NCI-H460 (cell line): ENCODE measurements at regions not wholly inside any gene's neighbourhood (a gene's known extent, or its start where the extent isn't known, plus 50 kb on each side); places are given as distances from the start of the nearest gene placed in this dataset.
"Not testable (repeated sequence)": the region's sequence is repeated elsewhere in the genome, so short reads cannot be mapped to it uniquely, and the experiment has no call there.

Experiments used
- DNase-seq: peaks from one replicate; pipeline ENCODE4 v3.0.0-alpha.2; 2016; ENCODE audit warnings: low read depth; ENCODE audit errors: extremely low read depth

GRCh38 chr9:67313409-67313808, 321.1 kb upstream of the SPATA31A3 start:
- DNase-seq: not testable (repeated sequence)

DNA sequence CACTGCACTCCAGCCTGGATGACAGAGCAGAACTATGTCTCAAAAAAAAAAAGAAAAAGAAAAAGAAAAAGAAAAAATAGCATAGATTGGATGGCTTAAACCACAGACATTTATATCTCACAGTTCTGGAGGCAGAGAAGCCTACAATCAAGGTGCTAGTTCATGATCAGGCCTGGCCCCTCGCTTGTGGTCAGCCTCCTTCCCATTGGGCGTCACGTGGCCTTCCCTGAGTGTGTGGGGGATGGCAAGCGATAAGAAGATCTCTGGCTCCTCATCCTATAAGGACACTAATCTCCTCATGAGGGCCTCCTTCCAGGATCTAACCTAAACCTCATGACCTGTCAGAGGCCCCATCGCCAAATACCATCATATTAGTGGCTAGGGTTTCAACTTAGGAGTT, 320.2 kb upstream of the SPATA31A3 start:
- not testable (repeated sequence) for DNase-seq

- not testable (repeated sequence) for DNase-seq
These were observed 314.8 kb upstream of the SPATA31A3 start for GRCh38 chr9:67307109-67307508.

GRCh38 chr9:67288797-67289196, 296.4 kb upstream of the SPATA31A3 start:
- not testable (repeated sequence) for DNase-seq

DNA sequence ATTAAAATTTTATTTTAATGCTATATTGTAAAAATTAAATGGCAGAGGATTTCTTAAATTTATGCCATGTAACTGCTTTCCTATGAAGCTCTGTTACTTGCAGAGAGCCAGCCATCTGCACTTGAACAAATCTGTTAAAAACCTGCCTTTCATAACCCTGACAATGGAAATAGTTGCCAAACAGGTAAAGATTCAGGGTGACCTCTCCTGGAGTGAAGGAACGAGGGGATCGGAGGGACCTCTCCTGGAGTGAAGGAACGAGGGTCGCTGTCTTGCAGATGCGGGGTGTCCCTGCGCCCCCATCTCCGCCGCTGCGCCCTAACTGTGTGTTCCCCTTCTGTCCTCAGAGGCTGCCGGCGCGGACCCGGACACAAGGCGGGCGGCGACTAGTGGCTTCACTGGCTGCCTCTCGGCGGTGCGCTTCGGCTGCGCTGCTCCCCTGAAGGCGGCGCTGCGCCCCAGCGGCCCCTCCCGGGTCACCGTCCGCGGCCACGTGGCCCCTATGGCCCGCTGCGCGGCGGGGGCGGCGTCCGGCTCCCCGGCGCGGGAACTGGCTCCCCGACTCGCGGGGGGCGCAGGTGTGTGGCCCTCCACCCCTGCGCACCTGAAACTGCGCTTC, 295.9 kb upstream of the SPATA31A3 start:
- DNase-seq: not testable (repeated sequence)

DNA sequence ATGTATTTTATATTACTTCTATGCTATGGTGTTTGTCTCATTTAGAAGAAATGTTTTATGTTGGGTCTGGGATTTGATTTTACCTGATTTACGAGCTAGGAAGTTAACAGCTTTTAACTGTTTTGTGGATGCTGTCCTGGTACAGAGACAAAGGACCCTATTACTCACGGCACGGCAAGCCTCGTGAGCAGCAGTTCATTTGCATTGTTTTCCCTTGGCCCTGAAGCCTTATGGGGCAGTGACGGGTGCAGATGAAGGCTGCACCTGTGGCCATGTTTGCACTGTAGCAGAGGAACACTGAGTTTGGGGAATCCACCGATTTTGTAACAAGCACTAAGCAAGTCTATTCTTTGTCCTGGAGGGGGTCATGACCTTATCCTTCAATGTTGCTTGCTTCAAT, 291.9 kb upstream of the SPATA31A3 start:
- not testable (repeated sequence) for DNase-seq

- not testable (repeated sequence) for DNase-seq
These were observed 289.2 kb upstream of the SPATA31A3 start for GRCh38 chr9:67281574-67281973.

DNA sequence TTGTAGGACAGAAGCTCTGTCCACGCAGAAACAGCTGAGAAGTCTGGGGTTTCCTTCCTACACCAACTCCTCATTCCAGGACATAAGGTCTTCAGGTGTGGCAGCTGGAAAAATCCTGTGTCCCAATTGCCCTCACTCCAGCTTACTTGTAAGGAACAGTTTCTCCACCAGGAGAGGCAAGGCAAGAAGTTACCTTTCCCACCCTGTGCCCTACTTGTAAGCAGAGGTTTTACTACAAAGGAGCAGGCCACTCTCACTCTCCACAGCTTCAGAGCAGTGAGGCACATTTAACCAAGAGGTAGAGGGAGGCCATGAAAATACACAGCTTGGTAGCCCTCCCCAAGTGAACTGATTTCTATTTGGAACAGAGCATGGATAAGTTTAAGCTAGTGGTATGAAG, 277.3 kb upstream of the SPATA31A3 start:
- DNase-seq: not testable (repeated sequence)

DNA sequence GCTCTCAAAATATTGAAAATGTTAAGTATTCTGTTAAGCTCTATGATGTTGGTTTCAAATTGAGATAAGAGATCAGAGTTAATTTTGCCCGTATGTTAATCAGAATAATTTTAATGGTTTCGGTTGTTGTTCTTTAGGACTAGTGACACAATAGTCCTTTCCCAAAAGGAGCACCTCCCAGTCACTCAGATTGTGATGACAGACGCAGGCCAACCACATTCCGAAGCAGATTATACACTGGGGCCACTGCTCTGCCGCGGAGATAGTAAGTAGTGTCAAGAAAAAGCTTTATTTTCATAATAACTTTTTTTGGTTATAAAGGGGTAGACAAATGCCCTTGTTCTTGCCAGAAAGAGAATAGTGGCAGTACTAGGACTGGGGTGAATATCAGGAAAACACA, 265.5 kb upstream of the SPATA31A3 start:
- not testable (repeated sequence) for DNase-seq

- DNase-seq: not testable (repeated sequence)
These were observed 256.6 kb upstream of the SPATA31A3 start for GRCh38 chr9:67248967-67249366.

DNA sequence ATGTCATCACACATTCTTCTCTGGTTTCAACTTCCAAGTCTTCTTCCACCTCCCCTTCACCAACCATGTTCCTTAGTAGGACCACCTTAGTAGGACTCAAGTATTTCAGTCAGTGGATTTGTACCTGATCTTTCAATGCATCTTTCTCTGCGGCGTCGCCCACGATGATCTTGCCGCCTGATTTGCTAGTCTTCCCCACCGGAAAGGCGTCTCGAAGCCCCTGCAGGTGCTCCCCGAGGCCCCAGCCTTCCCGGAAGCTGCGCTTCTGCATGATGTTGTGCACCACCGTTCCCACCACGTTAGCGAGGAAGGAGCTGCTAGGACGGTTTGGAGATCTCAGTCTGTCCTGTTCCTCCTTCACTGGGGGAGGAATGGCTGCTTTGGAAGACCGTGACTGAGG, 219.7 kb upstream of the SPATA31A3 start:
- not testable (repeated sequence) for DNase-seq

DNA sequence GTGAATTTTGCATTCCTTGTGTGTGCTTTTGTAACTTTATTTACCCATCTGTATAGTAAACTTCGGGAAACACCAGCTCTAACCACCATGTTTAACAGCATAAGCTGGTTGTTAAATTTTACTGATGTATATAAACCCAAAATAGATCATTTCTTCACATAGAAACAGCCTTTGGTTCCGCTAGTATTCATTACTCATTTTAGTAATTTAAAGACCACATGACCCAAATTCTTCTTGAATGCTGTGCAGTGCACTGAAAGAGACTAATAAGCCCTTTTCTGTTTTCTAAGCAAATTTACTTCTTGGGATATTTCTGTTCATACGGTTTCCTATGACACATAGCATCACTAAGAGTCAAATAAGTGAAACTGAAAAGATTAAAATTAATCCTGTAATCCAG, 218.5 kb upstream of the SPATA31A3 start:
- not testable (repeated sequence) for DNase-seq

DNA sequence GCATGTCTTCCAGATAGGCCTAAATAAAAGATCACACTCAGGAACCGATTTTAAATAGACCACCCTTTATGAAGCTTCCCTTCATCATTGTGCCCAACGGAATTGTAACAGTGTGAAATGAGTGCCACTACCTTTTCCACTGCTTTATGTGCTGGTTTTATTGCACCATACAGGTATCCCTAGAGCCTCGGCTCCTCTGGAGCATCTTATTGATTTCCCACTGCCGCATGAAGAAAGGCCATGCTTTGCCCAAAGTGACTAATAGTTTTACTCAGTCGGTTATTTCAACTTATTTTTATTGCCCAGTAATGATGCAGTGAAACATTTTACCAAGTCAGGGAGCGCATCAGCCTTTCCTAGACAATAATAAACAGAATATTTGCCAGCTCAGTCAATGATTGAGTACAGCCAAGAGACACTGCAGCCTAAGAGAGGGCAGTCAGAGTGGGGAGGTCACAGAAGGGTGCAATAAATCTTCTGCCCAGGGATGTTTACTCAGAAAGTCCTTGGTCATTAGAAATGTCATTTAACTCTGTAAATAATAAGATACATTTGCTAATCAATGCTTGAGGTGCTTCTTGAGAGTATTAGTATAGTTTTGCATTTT, 216.6 kb upstream of the SPATA31A3 start:
- DNase-seq: not testable (repeated sequence)

DNA sequence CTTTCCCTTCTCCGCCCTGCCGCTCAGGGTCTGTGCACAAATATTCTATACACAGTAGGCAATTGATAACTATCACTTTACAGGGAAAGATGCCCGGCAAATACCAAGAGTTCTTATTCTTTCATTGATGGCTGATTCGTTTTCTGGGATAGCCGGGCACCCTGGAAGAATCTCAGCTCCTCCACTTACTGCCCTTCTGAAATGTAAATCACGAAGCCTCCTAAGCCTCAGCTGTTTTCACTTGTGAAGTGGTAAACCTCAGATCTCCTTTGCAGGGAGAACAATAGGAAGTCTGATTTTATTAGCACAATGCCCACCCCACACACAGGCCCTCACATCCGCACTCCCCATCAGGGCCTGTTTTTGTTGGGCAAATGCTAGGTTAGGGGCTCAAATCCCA, 203.8 kb upstream of the SPATA31A3 start:
- not testable (repeated sequence) for DNase-seq

DNA sequence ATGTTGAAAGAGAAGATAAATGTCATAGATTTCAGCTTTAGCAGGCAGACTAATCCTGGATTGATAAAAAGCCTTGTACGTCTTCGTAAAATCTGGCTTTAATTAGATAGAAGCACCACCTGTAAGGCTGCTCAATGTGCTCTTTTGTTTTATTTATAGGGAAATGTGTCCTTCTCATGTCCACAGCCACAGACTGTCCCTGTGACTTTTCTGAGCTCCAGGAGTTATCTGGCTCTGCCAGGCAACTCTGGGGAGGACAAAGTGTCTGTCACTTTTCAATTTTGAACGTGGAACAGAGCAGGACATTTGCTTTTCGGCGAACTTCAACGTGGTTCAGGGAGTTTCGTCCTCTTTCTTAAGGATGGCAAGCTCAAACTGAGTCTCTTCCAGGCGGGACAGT, 203.0 kb upstream of the SPATA31A3 start:
- DNase-seq: not testable (repeated sequence)

DNA sequence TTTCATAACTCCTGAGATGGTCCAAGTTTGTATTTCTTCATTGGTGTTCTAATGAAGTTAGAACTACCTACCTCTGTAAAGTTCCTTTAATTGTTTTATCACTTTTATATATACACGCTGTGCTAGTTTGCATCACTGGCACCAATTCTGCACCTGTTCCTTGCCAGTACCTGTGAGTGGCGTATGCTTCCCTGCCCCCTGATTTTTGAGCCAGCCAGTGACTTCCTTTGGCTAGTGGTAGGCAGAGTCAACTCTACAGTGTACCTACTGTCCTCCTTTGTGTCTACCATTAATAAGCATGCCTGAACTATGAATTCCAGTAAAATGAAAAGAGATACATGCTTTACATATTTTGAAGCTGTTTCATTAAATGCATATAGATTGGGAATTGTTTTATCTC, 186.8 kb upstream of the SPATA31A3 start:
- DNase-seq: not testable (repeated sequence)

DNA sequence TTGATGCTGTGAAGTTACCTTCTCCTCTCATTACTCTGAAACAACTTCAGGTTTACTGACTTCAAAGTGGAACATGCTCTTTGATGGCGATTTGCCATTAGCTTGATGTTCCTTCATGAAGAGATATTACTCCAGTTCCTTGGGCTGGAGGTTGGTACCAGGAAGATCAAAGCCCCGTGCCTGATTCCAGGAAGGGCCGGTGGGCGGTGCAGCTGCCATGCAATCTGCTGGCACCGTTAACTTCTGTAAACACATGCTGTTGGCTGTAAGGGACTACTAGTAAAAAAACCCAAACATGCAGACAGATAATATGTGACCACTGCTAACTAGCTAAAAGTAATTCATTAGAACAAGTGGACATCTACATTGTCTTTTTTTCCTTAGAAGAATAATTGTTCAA, 182.8 kb upstream of the SPATA31A3 start:
- not testable (repeated sequence) for DNase-seq

- not testable (repeated sequence) for DNase-seq
These were observed 179.4 kb upstream of the SPATA31A3 start for GRCh38 chr9:67171721-67172120.

- DNase-seq: not testable (repeated sequence)
These were observed 176.3 kb upstream of the SPATA31A3 start for GRCh38 chr9:67168530-67169157.

DNA sequence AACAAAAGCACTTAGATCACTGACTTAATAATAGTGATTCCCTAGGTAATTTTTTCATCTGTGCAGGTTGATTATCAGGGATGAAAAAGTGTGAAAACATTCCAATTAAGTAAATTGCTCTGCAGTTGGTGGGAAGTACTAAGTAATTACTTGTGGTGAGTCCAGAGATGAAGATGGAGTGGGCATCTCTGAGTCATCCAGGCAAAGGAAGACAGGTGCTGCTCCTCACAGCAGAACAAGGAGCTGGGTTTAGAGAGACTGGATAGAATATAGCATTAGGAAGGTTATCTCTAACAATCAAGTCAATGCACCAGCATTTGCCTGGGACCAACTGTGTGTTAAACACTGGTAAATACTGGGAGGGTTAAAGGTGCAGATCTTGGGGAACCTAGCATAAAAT, 174.0 kb upstream of the SPATA31A3 start:
- DNase-seq: not testable (repeated sequence)

GRCh38 chr9:67162827-67163226, 170.5 kb upstream of the SPATA31A3 start:
- not testable (repeated sequence) for DNase-seq

- not testable (repeated sequence) for DNase-seq
These were observed 162.9 kb upstream of the SPATA31A3 start for GRCh38 chr9:67155218-67155617.
